Prostate gland (tissue), 2 donors: ENCODE measurements at regions not wholly inside any gene's neighbourhood (a gene's known extent, or its start where the extent isn't known, plus 50 kb on each side); places are given as distances from the start of the nearest gene placed in this dataset.
"Not testable (repeated sequence)": the region's sequence is repeated elsewhere in the genome, so short reads cannot be mapped to it uniquely, and the experiment has no call there.

Experiments used
- DNase-seq: peaks from one replicate; pipeline ENCODE4 v3.0.0-alpha.2; 2019; ENCODE audit warnings: low spot score
- H3K27ac ChIP-seq, 2 donors: fragments of 200-600 bp; sonication (generic); 2 replicates each; pipeline ENCODE4 v1.5.1; 2017 to 2019
- H3K27me3 ChIP-seq: fragments of 200-600 bp; sonication (generic); replicated peaks from 2 replicates; pipeline ENCODE4 v1.5.1; 2019; ENCODE audit not compliant: insufficient read depth
- H3K36me3 ChIP-seq, 2 donors: fragments of 200-600 bp; sonication (generic); 1 replicate in 1 of 2; 2 replicates in 1 of 2; pipeline versions ENCODE4 v1.5.1 to v1.8.1; 2017 to 2019
- H3K4me1 ChIP-seq: fragments of 200-600 bp; sonication (generic); replicated peaks from 2 replicates; pipeline ENCODE4 v1.5.1; 2019
- H3K4me3 ChIP-seq, 2 donors: fragments of 200-600 bp; sonication (generic); 2 replicates each; pipeline ENCODE4 v1.5.1; 2017 to 2019
- H3K9me3 ChIP-seq: fragments of 200-600 bp; sonication (generic); 2 replicates; pipeline ENCODE4 v1.5.1; 2017
- CTCF ChIP-seq, 4 experiments: fragments of 200-600 bp in 2 of 4; fragments of 450-650 bp in 2 of 4; sonication (generic) in 2 of 4; IDR thresholded peaks; 1 replicate in 3 of 4; 2 replicates in 1 of 4; pipeline ENCODE4 v1.5.1; 2016 to 2019; ENCODE audit warnings: antibody characterized with exemption in 4 of 4, mild to moderate bottlenecking in 2 of 4, moderate library complexity in 2 of 4
- POLR2A ChIP-seq: fragments of 450-650 bp; IDR thresholded peaks from one replicate; pipeline ENCODE4 v1.6.1; 2016; ENCODE audit warnings: antibody characterized with exemption, mild to moderate bottlenecking
- POLR2AphosphoS5 ChIP-seq: sonication (generic); formaldehyde crosslinking; IDR thresholded peaks from one replicate; pipeline ENCODE4 v1.6.1; 2017; ENCODE audit warnings: antibody characterized with exemption
- WGBS: methylation state at CpG from one replicate; pipeline ENCODE4 v1.1.5; 2018; 5-methylcytosine and 5-hydroxymethylcytosine counted together
- intact Hi-C: fragments of 100-400 bp; cut with DNase I; formaldehyde crosslinking; loops from one replicate; pipeline ENCODE4 v1.14.2; 2022

GRCh38 chr18:30855762-30856161, 186.8 kb downstream of the DSC3 start:
- Histone ChIP-seq H3K36me3 (no peaks in the 10 kb centered on the region), H3K4me3 (no peak overlapping the region), H3K4me1 (no peaks in the 10 kb centered on the region), H3K27me3 (no peaks in the 10 kb centered on the region), H3K9me3 (no peaks in the 10 kb centered on the region), H3K27ac (no peak overlapping the region)
- intact Hi-C loops, result no loop called here
- 91% methylated on average over 2 of the region's 2 CpGs for WGBS
- TF ChIP-seq POLR2AphosphoS5 (no peak), POLR2A (no peak), CTCF (IDR thresholded peaks at IDR 0.05) (no peak)
- no peak for DNase-seq

DNA sequence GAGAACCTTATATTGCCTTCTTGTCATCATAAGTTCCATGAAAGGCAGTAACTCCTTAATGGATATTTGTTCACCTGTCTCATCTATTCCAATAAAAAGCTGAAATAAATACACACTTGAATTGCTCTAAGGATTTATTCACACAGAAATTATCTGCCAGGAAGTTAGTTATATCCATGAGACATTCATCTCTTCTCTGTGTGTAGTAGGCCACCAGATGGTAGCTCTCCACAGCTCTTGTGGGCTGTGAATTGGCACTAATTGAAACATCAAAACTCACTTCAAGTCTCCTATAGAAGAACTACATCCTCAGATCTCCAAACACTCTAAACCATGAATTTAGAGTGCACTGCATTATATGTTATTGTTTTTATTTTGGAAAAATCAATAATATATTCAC, 189.6 kb downstream of the DSC3 start:
- no peak overlapping the region for H3K4me3 ChIP-seq
- H3K4me1 ChIP-seq, result no peaks in the 10 kb centered on the region
- no peaks in the 10 kb centered on the region for H3K27me3 ChIP-seq
- no peaks in the 10 kb centered on the region for H3K36me3 ChIP-seq
- no peaks in the 10 kb centered on the region for H3K9me3 ChIP-seq
- no peak for DNase-seq
- intact Hi-C loops, result no loop called here
- TF ChIP-seq POLR2A (no peak), POLR2AphosphoS5 (no peak), CTCF (IDR thresholded peaks at IDR 0.05) (no peak)
- H3K27ac ChIP-seq, result no peak overlapping the region

GRCh38 chr18:30852541-30852940, 190.0 kb downstream of the DSC3 start:
- H3K9me3 ChIP-seq, result no peaks in the 10 kb centered on the region
- no peaks in the 10 kb centered on the region for H3K4me1 ChIP-seq
- H3K27me3 ChIP-seq, result no peaks in the 10 kb centered on the region
- WGBS, result 56% methylated on average over 2 of the region's 2 CpGs
- DNase-seq, result no peak
- no peak for TF ChIP-seq POLR2AphosphoS5
- no peak for TF ChIP-seq POLR2A
- TF ChIP-seq CTCF (IDR thresholded peaks at IDR 0.05), result no peak
- no peaks in the 10 kb centered on the region for H3K36me3 ChIP-seq
- no peak overlapping the region for H3K27ac ChIP-seq
- no peak overlapping the region for H3K4me3 ChIP-seq
- intact Hi-C loops, result no loop called here

DNA sequence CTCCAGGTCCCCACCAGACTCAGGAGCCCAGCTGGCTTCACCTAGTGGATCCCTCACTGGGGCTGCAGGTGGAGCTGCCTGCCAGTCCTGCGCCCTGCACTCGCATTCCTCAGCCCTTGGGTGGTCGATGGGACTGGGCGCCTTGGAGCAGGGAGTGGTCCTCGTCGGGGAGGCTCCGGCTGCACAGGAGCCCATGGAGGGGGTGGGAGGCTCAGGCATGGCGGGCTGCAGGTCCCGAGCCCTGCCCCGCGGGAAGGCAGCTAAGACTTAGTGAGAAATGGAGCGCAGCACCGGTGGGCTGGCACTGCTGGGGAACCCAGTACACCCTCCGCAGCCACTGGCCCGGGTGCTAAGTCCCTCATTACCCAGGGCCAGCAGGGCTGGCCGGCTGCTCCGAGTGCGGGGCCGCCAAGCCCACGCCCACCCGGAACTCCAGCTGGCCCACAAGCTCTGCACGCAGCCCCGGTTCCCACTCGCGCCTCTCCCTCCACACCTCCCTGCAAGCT, 203.4 kb downstream of the DSC3 start:
- H3K36me3 ChIP-seq, H3K4me1 ChIP-seq, intact Hi-C loops, H3K27ac ChIP-seq, DNase-seq, H3K4me3 ChIP-seq, H3K9me3 ChIP-seq, H3K27me3 ChIP-seq: not testable (repeated sequence)
- WGBS, result 97% methylated on average over 18 of the region's 25 CpGs

GRCh38 chr18:30828700-30829099, 213.8 kb downstream of the DSC3 start:
- intact Hi-C loops, result no loop called here

More at GRCh38 chr18:30828700-30829099, 213.8 kb downstream of the DSC3 start:
- no peaks in the 10 kb centered on the region for H3K4me1 ChIP-seq
- no peaks in the 10 kb centered on the region for H3K9me3 ChIP-seq
- no peaks in the 10 kb centered on the region for H3K36me3 ChIP-seq
- no peak overlapping the region for H3K27ac ChIP-seq
- no peak overlapping the region for H3K4me3 ChIP-seq
- DNase-seq, result no peak
- 64% methylated on average over 2 of the region's 2 CpGs for WGBS
- TF ChIP-seq POLR2AphosphoS5 (no peak), CTCF (IDR thresholded peaks at IDR 0.05) (no peak), POLR2A (no peak)
- no peaks in the 10 kb centered on the region for H3K27me3 ChIP-seq
